Activated CD4-positive, alpha-beta memory T cell treated with anti-CD3 and anti-CD28 coated beads for 36 hours (primary cell): ENCODE measurements at regions not wholly inside any gene's neighbourhood (a gene's known extent, or its start where the extent isn't known, plus 50 kb on each side); places are given as distances from the start of the nearest gene placed in this dataset.

Source experiments
- CTCF ChIA-PET: fragments of 350-600 bp; sonication (Branson Sonifier 250); formaldehyde crosslinking; loops from one replicate; lab custom pipeline; 2021; ENCODE audit warnings: antibody characterized with exemption, inconsistent platforms; lab: Charles Lee
- POLR2A ChIA-PET: fragments of 350-600 bp; sonication (Branson Sonifier 250); formaldehyde crosslinking; loops from one replicate; lab custom pipeline; 2021; ENCODE audit warnings: antibody characterized with exemption; lab: Charles Lee
- DNase-seq: peaks from one replicate; pipeline ENCODE4 v3.0.0-alpha.2; 2020
- H3K27ac Mint-ChIP-seq: one replicate; pipeline ENCODE4 v1.8.0; 2021; ENCODE audit warnings: mixed read lengths
- H3K27me3 Mint-ChIP-seq: one replicate; pipeline ENCODE4 v1.8.0; 2021; ENCODE audit warnings: mixed read lengths
- H3K36me3 Mint-ChIP-seq: one replicate; pipeline ENCODE4 v1.8.0; 2021; ENCODE audit warnings: mixed read lengths
- H3K4me1 Mint-ChIP-seq: one replicate; pipeline ENCODE4 v1.8.0; 2021; ENCODE audit warnings: low read depth, mixed read lengths
- H3K4me3 Mint-ChIP-seq: one replicate; pipeline ENCODE4 v1.8.0; 2021; ENCODE audit warnings: mild to moderate bottlenecking, mixed read lengths
- H3K9me3 Mint-ChIP-seq: one replicate; pipeline ENCODE4 v1.8.0; 2021; ENCODE audit warnings: mixed read lengths
- intact Hi-C: fragments of 100-400 bp; cut with micrococcal nuclease; formaldehyde crosslinking; loops from one replicate; pipeline ENCODE4 v1.15.1; 2023

DNA sequence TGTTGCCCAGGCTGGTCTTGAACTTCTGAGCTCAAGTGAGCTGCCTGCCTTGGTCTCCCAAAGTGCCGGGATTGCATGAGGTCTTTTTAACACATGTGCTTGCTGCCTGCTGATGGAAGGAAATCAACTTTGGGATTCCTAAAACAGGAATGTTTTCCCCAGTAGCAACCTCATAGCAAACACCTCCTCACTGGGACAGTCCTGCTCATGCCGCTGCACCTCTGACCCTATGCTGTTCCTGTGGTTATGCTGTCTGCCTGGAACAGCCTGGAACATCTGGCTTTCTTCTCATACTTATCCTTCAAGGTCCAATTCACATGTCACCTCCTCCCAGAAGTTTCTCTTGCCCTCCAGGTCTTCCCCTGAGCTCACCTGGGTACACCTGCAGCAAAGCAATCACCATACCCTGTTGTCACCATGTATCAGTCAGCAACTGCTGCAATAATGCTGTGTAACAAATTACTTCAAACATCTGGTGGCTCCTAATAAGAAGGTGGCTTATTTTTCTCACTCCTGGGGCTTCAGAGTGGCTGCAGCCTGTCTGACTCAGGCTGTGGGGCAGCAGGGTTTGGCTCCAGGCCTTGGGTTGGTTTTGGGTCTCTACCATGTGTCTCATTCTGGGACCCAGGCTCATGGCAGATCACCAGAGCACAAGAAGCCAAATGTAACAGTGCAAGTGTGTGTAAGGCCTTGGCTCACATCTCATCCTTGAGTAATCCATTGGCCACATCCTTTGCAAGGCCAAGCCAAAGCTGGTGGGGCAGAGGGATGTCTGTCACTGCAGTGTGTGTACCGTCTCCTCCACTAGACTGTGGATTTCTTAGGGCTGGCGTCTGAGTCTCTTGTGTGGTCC lies 59.4 kb upstream of the SORCS2 start:
- H3K9me3 Mint-ChIP-seq: peaks cover 5% of the 10 kb centered on the region
- H3K27me3 Mint-ChIP-seq: no peaks in the 10 kb centered on the region
- H3K4me3 Mint-ChIP-seq: no peak overlapping the region
- CTCF ChIA-PET: no interaction called here
- no peak overlapping the region for H3K27ac Mint-ChIP-seq
- peaks cover 2% of the 10 kb centered on the region for H3K4me1 Mint-ChIP-seq
- DNase-seq: no peak
- no peaks in the 10 kb centered on the region for H3K36me3 Mint-ChIP-seq
- intact Hi-C loops: no loop called here
- POLR2A ChIA-PET: no interaction called here

DNA sequence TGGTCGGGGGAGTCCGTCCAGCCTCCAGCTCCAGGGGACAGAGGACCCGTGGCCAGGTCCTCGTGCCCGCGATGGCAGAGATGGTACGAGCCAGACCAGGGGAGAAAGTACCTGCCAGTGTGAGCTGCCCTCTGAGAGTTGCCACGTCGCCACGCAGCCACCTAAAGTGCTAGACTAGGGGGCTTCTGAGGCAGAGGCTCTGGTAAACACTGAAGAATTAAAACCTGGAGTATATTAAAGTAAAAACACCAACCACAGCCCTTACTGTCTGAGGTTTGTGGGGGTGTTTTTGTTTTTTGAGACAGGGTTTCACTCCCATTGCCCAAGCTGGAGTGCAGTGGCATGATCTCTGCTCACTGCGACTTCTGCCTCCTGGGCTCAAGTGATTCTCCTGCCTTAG lies 60.1 kb upstream of the SORCS2 start:
- intact Hi-C loops: no loop called here
- no peak overlapping the region for H3K27ac Mint-ChIP-seq
- no peak overlapping the region for H3K4me3 Mint-ChIP-seq
- no peaks in the 10 kb centered on the region for H3K36me3 Mint-ChIP-seq
- H3K27me3 Mint-ChIP-seq: no peaks in the 10 kb centered on the region
- DNase-seq: no peak
- peaks cover 5% of the 10 kb centered on the region for H3K9me3 Mint-ChIP-seq
- ChIA-PET CTCF (no interaction called here), POLR2A (no interaction called here)
- H3K4me1 Mint-ChIP-seq: peaks cover 2% of the 10 kb centered on the region

DNA sequence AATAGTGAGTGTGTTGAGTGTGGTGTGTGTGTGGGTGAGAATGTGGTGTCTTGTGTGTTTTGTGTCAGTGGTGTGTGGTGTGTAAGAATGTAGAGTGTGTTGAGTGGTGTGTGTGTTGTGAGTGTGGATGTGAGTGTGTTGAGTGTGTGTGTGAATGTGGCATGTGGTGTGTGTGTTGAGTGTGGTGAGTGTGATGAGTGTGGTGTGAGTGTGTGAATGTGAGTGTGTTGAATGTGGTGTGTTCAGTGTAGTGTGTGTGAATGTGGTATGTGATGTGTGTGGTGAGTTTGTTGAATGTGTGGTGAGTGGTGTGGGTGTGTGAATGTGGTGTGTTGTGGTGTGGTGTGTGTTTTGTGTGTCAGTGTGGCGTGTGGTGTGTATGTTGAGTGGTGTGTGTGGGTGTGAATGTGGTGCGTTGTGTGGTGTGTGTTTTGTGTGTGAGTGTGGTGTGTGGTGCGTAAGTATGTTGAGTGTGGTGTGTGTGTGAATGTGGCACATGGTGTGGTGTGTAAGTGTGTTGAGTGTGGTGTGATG lies 60.8 kb upstream of the SORCS2 start:
- H3K36me3 Mint-ChIP-seq: no peaks in the 10 kb centered on the region
- no peak for DNase-seq
- no peaks in the 10 kb centered on the region for H3K27me3 Mint-ChIP-seq
- H3K4me1 Mint-ChIP-seq: peaks cover 2% of the 10 kb centered on the region
- POLR2A ChIA-PET: no interaction called here
- no peak overlapping the region for H3K27ac Mint-ChIP-seq
- CTCF ChIA-PET: no interaction called here
- H3K4me3 Mint-ChIP-seq: no peak overlapping the region
- H3K9me3 Mint-ChIP-seq: peaks cover 5% of the 10 kb centered on the region
- intact Hi-C loops: no loop called here

DNA sequence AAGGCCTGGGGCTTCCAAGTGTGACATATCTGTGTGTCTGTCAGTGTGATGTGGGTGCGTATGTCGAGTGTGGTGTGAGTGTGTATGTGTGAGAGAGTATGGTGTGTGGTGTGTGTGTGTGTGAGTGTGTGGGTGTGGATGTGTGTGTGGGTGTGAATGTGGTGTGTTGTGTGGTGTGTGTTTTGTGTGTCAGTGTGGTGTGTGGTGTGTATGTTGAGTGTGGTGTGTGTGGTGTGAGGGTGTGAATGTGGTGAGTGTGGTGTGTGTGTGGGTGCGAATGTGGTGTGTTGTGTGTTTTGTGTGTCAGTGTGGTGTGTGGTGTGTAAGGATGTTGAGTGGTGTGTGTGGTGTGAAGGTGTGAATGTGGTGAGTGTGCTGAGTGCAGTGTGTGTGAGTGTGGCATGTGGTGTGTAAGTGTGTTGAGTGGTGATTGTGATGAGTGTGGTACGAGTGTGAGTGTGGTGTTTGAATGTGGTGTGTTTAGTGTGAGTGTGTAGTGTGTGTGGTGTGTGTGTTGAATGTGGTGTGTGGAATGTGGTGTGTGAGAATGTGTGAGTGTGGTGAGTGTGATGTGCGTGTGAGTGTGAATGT lies 61.6 kb upstream of the SORCS2 start:
- CTCF ChIA-PET: no interaction called here
- H3K27me3 Mint-ChIP-seq: no peaks in the 10 kb centered on the region
- no peak overlapping the region for H3K4me3 Mint-ChIP-seq
- intact Hi-C loops: no loop called here
- POLR2A ChIA-PET: no interaction called here
- peaks cover 2% of the 10 kb centered on the region for H3K4me1 Mint-ChIP-seq
- H3K9me3 Mint-ChIP-seq: peaks cover 5% of the 10 kb centered on the region
- no peak overlapping the region for H3K27ac Mint-ChIP-seq
- H3K36me3 Mint-ChIP-seq: no peaks in the 10 kb centered on the region
- no peak for DNase-seq

DNA sequence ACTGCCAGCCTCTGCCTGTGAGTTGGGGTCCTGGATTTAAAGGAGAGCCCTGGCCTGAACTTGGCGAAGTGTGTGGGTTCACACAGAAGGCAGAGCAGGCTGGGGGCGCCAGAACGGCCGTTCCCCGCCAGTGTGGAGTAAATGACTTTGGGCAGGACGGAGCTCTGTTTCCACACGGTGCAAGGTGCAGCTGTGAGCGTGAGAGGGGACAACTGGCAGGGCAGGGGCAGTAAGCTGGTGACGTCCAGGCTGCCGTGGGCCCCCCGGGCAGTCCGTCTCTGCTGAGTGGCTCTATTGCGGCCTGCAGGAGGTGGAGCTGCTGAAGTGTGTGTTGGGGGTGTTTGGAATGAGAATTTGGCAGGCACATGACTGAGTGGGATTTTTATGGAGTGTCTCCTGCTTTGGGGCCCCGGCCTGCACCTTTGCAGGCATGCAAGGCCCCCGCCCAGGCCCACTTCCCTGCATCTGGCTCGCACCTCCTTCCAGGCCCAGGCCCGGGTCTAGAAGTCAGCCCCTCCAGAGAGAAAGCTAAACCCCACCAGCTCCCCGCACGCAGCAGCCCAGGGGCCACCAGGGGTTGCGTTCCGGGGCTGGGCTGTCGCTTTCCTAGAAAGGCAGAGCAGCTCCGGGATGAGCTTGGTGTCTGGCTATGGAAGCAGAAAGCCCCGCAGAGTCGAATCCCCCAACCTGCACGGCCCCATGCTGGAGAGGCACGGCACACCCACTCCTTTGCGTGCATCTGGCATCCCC lies 62.2 kb upstream of the GRPEL1 start:
- Mint-ChIP-seq H3K27ac (no peak overlapping the region), H3K9me3 (peaks cover 5% of the 10 kb centered on the region), H3K4me3 (no peak overlapping the region), H3K4me1 (peaks cover 2% of the 10 kb centered on the region), H3K36me3 (no peaks in the 10 kb centered on the region), H3K27me3 (no peaks in the 10 kb centered on the region)
- no peak for DNase-seq
- ChIA-PET CTCF (no interaction called here), POLR2A (no interaction called here)
- intact Hi-C loops: no loop called here

DNA sequence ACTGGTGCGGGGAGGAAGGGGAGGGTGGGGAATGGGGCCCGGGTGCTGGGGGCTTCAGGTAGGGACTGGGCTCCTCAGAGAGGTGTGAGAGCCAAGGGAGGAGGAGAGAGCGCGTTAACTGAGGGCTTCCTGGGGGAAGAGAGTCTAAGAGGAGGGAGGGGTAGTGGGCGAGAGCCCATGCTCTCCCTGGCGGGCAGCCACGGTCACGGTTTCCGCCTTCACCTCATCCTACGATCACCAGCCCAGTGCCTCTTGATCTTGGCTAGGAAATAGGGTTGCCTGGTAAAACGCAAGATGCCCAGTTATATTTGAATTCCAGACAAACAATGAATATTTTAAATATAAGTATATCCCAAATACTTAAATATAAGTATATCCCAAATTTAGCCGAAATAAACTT lies 60.8 kb upstream of the GRPEL1 start:
- CTCF ChIA-PET: no interaction called here
- Mint-ChIP-seq H3K4me3 (no peak overlapping the region), H3K9me3 (peaks cover 5% of the 10 kb centered on the region), H3K27ac (no peak overlapping the region), H3K4me1 (no peaks in the 10 kb centered on the region), H3K27me3 (peaks cover 1% of the 10 kb centered on the region), H3K36me3 (no peaks in the 10 kb centered on the region)
- no peak for DNase-seq
- intact Hi-C loops: no loop called here
- POLR2A ChIA-PET: no interaction called here

DNA sequence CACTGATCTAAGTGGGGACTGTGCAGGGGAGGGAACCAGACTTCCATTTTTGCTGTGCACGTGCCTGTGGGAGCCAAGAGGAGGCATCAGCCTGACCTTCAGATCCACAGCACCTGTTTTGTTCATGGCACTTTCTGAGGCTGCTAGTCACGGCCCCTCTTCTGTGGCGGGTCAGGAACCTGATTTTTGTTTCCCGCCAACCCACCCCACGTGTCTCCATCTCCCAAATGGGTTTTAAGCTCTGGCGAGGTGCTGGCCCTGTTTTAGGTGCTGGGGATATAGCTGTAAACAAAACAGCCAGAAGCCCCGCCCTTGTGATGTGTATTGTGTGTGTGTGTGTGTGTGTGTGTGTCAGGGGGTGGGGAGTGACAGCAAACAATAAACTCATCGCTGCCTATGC lies 60.4 kb upstream of the GRPEL1 start:
- H3K36me3 Mint-ChIP-seq: no peaks in the 10 kb centered on the region
- intact Hi-C loops: no loop called here
- DNase-seq: no peak
- no peaks in the 10 kb centered on the region for H3K4me1 Mint-ChIP-seq
- H3K9me3 Mint-ChIP-seq: peaks cover 5% of the 10 kb centered on the region
- H3K4me3 Mint-ChIP-seq: no peak overlapping the region
- POLR2A ChIA-PET: no interaction called here
- H3K27me3 Mint-ChIP-seq: peaks cover 1% of the 10 kb centered on the region
- CTCF ChIA-PET: no interaction called here
- H3K27ac Mint-ChIP-seq: no peak overlapping the region

DNA sequence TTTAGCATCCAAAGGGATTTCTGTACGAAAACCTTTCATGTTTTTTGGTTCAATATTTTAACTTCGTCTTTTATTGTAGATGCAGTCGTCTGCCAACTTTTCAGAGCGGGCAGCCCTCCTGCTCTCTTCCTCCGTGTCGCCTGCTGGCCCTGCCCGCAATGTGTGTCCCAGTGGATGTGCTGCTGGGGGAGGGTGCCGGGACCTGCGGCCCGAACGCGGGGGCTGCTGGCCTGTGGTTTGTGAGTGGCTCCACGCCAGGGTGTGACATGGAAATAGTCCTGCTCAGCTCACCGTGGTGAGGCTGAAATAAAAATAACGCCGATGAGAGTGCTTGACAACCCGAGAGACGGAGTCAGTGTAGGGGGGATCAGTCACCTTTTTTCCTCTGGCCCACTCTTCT lies 59.7 kb upstream of the GRPEL1 start:
- Mint-ChIP-seq H3K27ac (no peak overlapping the region), H3K27me3 (peaks cover 1% of the 10 kb centered on the region), H3K36me3 (no peaks in the 10 kb centered on the region), H3K4me1 (no peaks in the 10 kb centered on the region), H3K9me3 (no peaks in the 10 kb centered on the region), H3K4me3 (no peak overlapping the region)
- CTCF ChIA-PET: no interaction called here
- DNase-seq: no peak
- intact Hi-C loops: no loop called here
- POLR2A ChIA-PET: no interaction called here

DNA sequence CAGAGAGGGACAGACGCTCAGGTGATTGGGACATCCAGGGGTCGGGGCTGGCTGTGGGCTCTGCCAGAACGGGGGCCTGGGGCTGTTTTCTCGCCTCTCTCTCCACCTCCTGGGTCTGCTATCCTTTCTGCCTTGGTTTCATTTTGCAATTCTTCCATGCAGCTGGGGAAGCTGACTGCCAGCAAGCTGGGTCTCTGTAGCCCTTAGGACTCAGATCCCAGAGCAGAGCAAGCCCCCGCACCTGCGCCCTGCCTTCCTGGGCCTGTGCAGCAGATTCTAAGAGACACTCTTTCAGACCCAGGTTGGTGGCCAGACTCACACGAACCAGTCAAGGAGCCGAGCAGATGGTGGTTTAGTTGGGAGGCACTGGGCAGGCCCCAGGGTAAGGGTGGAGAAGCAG lies 59.1 kb upstream of the GRPEL1 start:
- Mint-ChIP-seq H3K36me3 (no peaks in the 10 kb centered on the region), H3K4me1 (no peaks in the 10 kb centered on the region), H3K4me3 (no peak overlapping the region), H3K27ac (no peak overlapping the region), H3K27me3 (peaks cover 1% of the 10 kb centered on the region), H3K9me3 (no peaks in the 10 kb centered on the region)
- POLR2A ChIA-PET: no interaction called here
- DNase-seq: no peak
- CTCF ChIA-PET: no interaction called here
- intact Hi-C loops: no loop called here

DNA sequence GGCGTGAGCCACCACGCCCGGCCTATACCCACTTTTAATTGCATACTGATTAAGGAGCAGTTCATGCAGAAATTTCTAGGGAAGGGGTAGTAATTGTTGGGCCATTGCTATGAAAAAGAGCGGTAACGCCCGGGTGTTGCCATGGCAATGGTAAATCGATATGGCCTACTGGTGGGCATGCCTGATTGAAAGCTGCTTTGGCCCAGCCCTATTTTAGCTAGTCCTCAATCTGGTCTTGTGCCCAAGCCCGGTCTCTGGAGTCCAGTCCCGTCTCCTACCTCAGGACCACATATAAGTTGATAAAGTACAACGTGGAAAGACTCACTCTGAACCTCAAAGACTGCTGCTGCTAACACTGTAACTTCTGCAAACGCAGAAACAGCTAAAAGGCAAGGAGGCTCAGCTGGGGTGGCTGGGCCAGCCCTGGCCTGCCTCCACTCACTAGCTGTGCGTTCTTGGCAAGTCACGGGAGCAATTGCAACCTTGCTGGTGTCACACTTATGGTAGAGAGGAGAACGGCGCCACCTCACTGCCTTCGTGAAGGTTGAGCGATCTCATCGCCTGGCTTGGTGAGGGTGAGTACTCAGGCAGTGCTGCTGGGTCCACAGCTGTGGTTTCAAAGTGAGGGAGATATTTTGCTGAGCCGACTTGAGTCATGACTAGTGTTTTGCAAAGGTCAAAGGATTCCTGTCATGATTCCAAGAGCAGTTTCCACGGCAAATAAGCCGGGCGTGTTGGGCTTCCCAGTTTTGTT lies 57.0 kb upstream of the GRPEL1 start:
- ChIA-PET CTCF (interaction anchor here (1.0 kb wide), 1 partner anchor 23 kb away, joined by 3 read pairs; no protein-coding TSS in a partner anchor), POLR2A (no interaction called here)
- no peak overlapping the region for H3K4me3 Mint-ChIP-seq
- no peaks in the 10 kb centered on the region for H3K36me3 Mint-ChIP-seq
- no peaks in the 10 kb centered on the region for H3K9me3 Mint-ChIP-seq
- no peaks in the 10 kb centered on the region for H3K4me1 Mint-ChIP-seq
- DNase-seq: no peak
- H3K27ac Mint-ChIP-seq: no peak overlapping the region
- intact Hi-C loops: no loop called here
- H3K27me3 Mint-ChIP-seq: peaks cover 3% of the 10 kb centered on the region

DNA sequence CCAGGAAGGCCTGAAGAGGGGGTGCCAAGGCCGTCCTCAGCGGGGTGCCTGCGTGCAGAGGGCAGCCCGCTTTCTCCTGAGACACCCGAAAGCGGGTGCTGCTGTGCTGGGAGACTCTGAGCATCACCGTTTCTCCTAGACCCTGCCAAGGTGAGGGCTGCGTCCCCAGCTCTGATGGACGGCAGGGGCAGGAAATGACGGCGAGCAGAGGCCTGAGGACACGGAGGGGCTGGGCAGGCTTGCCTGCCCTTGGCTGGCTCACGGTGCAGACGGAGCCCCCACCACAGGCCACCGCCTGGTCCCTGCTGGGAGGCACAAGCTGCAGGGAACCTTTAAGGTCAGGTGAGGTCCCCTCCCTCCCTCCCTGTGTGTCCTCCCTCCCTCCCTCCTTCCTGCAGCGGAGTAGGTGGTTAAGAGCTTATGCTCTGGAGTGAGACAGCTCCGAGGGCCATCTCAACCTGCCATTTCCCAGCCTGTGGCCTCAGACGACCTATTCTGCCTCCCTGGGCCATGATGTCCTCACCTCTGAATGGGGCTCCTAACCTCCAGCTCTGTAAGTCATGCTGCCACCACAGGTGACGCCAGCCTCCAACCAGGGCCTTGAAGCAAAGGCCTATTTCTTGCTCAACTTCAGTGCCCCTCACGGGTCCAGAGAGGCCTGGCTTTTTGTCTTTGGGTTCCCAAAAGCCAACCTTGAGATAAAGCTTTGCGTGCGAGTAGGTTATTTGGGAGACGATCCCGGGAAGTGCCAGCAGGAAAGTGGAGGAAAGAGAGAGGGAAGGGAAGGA lies 54.2 kb upstream of the GRPEL1 start:
- POLR2A ChIA-PET: no interaction called here
- no peak for DNase-seq
- Mint-ChIP-seq H3K27me3 (peaks cover 15% of the 10 kb centered on the region), H3K4me1 (no peaks in the 10 kb centered on the region), H3K9me3 (no peaks in the 10 kb centered on the region), H3K27ac (no peak overlapping the region), H3K36me3 (no peaks in the 10 kb centered on the region), H3K4me3 (no peak overlapping the region)
- intact Hi-C loops: no loop called here
- CTCF ChIA-PET: no interaction called here
